ENCODE measurements at regions not wholly inside any gene's neighbourhood (a gene's known extent, or its start where the extent isn't known, plus 50 kb on each side); places are given as distances from the start of the nearest gene placed in this dataset.

- Mint-ChIP-seq H3K27me3 (ENCODE audit: low read depth) (no peaks in the 10 kb centered on the region), H3K4me1 (ENCODE audit: low read depth) (no peaks in the 10 kb centered on the region), H3K36me3 (ENCODE audit: low read depth) (no peaks in the 10 kb centered on the region), H3K27ac (ENCODE audit: unreplicated experiment) (no peak overlapping the region), H3K9me3 (ENCODE audit: low read depth) (peaks cover 12% of the 10 kb centered on the region), H3K4me3 (ENCODE audit: unreplicated experiment) (no peak overlapping the region)
- TF ChIP-seq CTCF (IDR thresholded peaks at IDR 0.05): no peak
- DNase-seq (ENCODE audit: low spot score): no peak
Observed at GRCh38 chrX:143800150-143800549, 79.6 kb upstream of the SPANXN2 start.

GRCh38 chrX:143788265-143788664 lies 67.7 kb upstream of the SPANXN2 start:
- Mint-ChIP-seq H3K9me3 (ENCODE audit: low read depth) (peaks cover 17% of the 10 kb centered on the region), H3K27me3 (ENCODE audit: low read depth) (no peaks in the 10 kb centered on the region), H3K36me3 (ENCODE audit: low read depth) (no peaks in the 10 kb centered on the region), H3K4me3 (ENCODE audit: unreplicated experiment) (no peak overlapping the region), H3K4me1 (ENCODE audit: low read depth) (no peaks in the 10 kb centered on the region), H3K27ac (ENCODE audit: unreplicated experiment) (no peak overlapping the region)
- peak; percentile 75 for TF ChIP-seq CTCF (IDR thresholded peaks at IDR 0.05)
- DNase-seq (ENCODE audit: low spot score): no peak

GRCh38 chrX:143787341-143787740 lies 66.8 kb upstream of the SPANXN2 start:
- H3K27ac Mint-ChIP-seq (ENCODE audit: unreplicated experiment): no peak overlapping the region
- no peaks in the 10 kb centered on the region for H3K36me3 Mint-ChIP-seq (ENCODE audit: low read depth)
- no peaks in the 10 kb centered on the region for H3K27me3 Mint-ChIP-seq (ENCODE audit: low read depth)
- H3K9me3 Mint-ChIP-seq (ENCODE audit: low read depth): peaks cover 13% of the 10 kb centered on the region
- no peak overlapping the region for H3K4me3 Mint-ChIP-seq (ENCODE audit: unreplicated experiment)
- no peak for TF ChIP-seq CTCF (IDR thresholded peaks at IDR 0.05)
- no peak for DNase-seq (ENCODE audit: low spot score)
- H3K4me1 Mint-ChIP-seq (ENCODE audit: low read depth): no peaks in the 10 kb centered on the region

- Mint-ChIP-seq H3K36me3 (ENCODE audit: low read depth) (no peaks in the 10 kb centered on the region), H3K27me3 (ENCODE audit: low read depth) (no peaks in the 10 kb centered on the region), H3K27ac (ENCODE audit: unreplicated experiment) (no peak overlapping the region), H3K9me3 (ENCODE audit: low read depth) (peaks cover 17% of the 10 kb centered on the region), H3K4me3 (ENCODE audit: unreplicated experiment) (no peak overlapping the region), H3K4me1 (ENCODE audit: low read depth) (no peaks in the 10 kb centered on the region)
- no peak for TF ChIP-seq CTCF (IDR thresholded peaks at IDR 0.05)
- no peak for DNase-seq (ENCODE audit: low spot score)
Observed at GRCh38 chrX:143781103-143781502, 60.6 kb upstream of the SPANXN2 start.
